ENCODE measurements at regions not wholly inside any gene's neighbourhood (a gene's known extent, or its start where the extent isn't known, plus 50 kb on each side); places are given as distances from the start of the nearest gene placed in this dataset.

DNA sequence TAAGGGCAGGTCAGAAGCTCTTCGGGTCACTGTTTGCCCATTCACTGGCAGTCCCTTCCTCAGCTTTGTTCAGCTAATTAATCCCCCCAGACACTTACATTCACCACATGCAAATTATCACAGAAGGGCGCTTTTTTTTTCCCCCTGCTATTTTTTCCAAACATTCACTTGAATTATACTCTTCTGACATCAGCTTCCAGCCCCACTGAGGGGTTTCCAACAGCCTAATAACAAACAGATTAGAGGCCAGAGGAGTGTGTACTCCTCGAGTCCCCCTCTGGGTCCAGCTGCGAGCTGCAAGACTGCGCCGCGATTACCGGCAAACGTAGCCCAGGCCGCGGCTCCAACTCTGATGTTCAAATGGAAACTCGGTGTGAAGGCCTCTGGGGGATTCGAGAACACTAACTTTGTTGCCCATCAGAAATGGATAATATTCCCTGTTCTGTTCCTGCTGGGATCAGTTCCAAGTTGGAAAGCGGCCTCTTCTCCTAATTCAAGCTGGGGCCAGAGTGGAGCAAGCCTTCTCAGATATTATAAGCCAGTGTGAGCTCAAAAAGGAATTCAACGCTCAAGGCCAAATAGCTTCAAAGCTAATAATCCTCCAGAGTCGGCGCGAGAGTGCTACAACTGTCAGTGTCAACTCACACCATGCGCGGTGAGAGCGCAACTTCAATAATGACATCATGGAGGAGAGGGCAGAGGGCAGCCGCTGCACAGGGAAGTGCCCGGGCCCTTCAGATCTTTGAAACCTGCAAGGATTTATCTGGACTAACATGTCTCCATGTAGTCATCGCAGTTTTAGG, 560.8 kb downstream of the BNC2 start:
- TF ChIP-seq, protein P1, sequence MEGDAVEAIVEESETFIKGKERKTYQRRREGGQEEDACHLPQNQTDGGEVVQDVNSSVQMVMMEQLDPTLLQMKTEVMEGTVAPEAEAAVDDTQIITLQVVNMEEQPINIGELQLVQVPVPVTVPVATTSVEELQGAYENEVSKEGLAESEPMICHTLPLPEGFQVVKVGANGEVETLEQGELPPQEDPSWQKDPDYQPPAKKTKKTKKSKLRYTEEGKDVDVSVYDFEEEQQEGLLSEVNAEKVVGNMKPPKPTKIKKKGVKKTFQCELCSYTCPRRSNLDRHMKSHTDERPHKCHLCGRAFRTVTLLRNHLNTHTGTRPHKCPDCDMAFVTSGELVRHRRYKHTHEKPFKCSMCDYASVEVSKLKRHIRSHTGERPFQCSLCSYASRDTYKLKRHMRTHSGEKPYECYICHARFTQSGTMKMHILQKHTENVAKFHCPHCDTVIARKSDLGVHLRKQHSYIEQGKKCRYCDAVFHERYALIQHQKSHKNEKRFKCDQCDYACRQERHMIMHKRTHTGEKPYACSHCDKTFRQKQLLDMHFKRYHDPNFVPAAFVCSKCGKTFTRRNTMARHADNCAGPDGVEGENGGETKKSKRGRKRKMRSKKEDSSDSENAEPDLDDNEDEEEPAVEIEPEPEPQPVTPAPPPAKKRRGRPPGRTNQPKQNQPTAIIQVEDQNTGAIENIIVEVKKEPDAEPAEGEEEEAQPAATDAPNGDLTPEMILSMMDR (IDR thresholded peaks at IDR 0.05): no peak
- peak in 1 of 3 donors; percentile 28 for DNase-seq
- H3K4me3 ChIP-seq: no peak overlapping the region
- ATAC-seq: peak; percentile 46
- intact Hi-C loops (cut with DNase I, micrococcal nuclease): no loop called here
- H3K9me3 ChIP-seq: no peaks in the 10 kb centered on the region
- no peaks in the 10 kb centered on the region for H3K4me1 ChIP-seq (ENCODE audit: low read depth)
- H3K36me3 ChIP-seq (ENCODE audit: low read depth): no peaks in the 10 kb centered on the region

DNA sequence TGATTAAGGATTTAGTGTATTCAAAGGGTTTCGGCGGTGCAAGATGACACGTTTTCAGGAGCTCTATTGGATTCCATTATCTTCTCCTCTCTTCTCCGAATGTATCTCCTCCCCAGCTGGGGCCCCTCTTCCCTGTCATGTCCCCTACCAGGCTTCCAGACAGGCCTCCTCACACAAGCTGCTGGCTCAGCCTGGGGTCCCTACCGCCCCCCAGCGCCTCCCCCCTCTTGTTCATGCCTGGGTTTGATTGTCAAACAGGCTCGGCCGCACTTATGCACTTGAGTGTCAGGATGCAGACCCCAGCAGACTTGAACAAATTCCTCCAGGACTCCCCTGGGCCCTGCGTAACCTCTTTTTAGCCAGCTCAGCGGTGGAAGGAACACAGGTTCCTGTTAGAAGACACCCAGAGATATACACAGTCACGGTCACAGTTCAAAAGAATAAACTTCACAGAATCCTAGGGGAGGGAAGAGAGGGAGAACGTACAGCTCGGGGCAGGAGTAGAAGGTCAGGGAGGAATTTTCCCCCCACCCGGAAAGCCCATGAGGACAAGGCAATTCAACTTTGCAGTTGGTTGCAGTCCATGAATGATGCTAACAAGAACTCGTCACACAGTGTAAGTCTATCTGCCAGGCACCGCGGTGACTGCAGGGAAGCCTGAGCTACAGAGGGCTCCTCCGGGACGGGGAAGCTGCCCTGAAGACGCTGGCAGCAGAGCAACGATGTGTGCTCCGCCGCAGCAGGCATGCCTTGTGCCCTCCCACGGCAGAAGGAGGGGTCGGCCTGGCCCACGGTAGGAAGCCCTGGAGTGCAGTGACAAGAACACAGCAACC, 560.0 kb downstream of the BNC2 start:
- H3K4me1 ChIP-seq (ENCODE audit: low read depth): no peaks in the 10 kb centered on the region
- TF ChIP-seq, protein P1 (IDR thresholded peaks at IDR 0.05): no peak
- H3K4me3 ChIP-seq: no peak overlapping the region
- no peaks in the 10 kb centered on the region for H3K9me3 ChIP-seq
- intact Hi-C loops (cut with DNase I, micrococcal nuclease): no loop called here
- no peak for DNase-seq
- no peaks in the 10 kb centered on the region for H3K36me3 ChIP-seq (ENCODE audit: low read depth)
- ATAC-seq: no peak

DNA sequence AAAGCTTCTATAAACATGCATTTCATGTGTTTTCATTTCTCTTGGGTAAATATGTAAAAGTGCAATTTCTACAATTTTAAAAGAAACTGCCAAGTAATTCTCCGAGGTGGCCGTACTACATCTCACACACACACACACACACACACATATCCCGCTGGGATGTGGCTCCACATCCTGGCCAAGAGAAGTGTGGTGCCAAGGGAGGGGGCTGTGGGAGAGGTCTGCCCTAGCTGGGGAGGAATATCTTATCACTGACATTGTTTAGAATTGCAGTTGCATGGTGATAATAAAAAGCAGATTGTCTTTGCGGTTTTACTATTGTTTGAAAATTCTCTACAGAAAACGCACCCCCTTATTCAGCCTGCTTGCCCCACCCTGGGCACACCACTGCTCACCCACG, 558.4 kb downstream of the BNC2 start:
- no peak for ATAC-seq
- intact Hi-C loops (cut with DNase I, micrococcal nuclease): no loop called here
- DNase-seq: no peak
- Histone ChIP-seq H3K4me3 (no peak overlapping the region), H3K36me3 (ENCODE audit: low read depth) (no peaks in the 10 kb centered on the region), H3K9me3 (no peaks in the 10 kb centered on the region), H3K4me1 (ENCODE audit: low read depth) (no peaks in the 10 kb centered on the region)
- TF ChIP-seq, protein P1 (IDR thresholded peaks at IDR 0.05): no peak

DNA sequence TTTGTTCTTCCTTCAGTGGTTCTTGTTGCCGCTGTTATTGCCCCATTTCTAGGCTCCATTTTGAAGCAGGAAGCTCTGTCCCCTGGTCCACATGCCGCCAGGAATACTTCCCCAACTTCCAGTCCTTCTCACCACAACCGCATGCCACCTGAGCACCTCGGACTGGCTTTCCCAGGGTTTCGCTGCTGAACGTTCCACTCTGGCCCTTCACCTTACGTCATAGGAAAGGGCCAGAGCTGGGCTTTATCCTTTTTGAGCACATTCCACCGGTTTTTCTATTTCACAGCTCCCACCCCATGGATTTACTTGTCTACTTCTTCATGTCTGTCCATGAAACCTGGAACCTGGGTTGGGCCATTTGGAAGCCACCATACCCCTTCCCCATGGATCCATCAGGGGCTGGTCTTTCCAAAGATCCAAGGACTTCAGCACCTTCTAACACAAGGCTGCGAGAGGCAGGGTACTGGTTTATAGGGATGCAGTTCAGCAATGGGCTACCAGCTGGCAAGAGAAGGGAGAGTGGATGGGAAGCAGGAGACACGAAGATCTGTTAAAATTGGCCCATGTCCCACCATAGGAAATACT, 557.4 kb downstream of the BNC2 start:
- intact Hi-C loops (cut with DNase I, micrococcal nuclease): no loop called here
- ATAC-seq: no peak
- Histone ChIP-seq H3K9me3 (no peaks in the 10 kb centered on the region), H3K36me3 (ENCODE audit: low read depth) (no peaks in the 10 kb centered on the region), H3K4me3 (no peak overlapping the region), H3K4me1 (ENCODE audit: low read depth) (no peaks in the 10 kb centered on the region)
- DNase-seq: no peak
- TF ChIP-seq, protein P1 (IDR thresholded peaks at IDR 0.05): no peak

DNA sequence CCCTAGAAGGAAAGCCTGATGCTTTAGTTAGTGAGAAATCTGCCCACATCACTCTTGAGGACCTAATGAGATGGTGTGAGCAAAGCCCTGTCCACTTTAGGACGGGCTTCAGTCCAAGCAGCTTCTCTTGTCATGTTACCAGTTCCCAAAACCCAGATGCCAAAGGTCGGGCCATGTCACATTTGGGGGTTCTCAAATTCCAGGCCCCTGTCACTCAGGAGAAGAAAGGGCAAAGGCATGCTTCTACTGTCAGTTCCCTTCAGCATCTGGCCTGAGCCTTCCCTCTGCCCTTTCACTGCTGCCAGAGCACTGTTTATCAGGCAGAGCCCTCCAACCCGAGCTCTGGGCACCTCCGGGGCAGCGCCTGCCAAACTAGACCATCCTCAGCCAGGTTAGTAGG, 556.0 kb downstream of the BNC2 start:
- Histone ChIP-seq H3K36me3 (ENCODE audit: low read depth) (no peaks in the 10 kb centered on the region), H3K4me1 (ENCODE audit: low read depth) (no peaks in the 10 kb centered on the region), H3K4me3 (no peak overlapping the region), H3K9me3 (no peaks in the 10 kb centered on the region)
- no peak for DNase-seq
- no peak for ATAC-seq
- TF ChIP-seq, protein P1 (IDR thresholded peaks at IDR 0.05): no peak
- intact Hi-C loops (cut with DNase I, micrococcal nuclease): no loop called here

Data from mucosa of descending colon (tissue), 3 donors.